Muscle of leg (tissue), 3 donors: ENCODE measurements at regions not wholly inside any gene's neighbourhood (a gene's known extent, or its start where the extent isn't known, plus 50 kb on each side); places are given as distances from the start of the nearest gene placed in this dataset.
"Not testable (repeated sequence)": the region's sequence is repeated elsewhere in the genome, so short reads cannot be mapped to it uniquely, and the experiment has no call there.

ENCODE experiments used
- DNase-seq: peaks from one replicate; pipeline ENCODE4 v3.0.0; 2013
- H3K27ac ChIP-seq: one replicate; pipeline ENCODE4 v1.5.1; 2013; ENCODE audit warnings: mild to moderate bottlenecking, low read length, control low read depth
- H3K27me3 ChIP-seq: one replicate; pipeline ENCODE4 v1.6.1; 2013; ENCODE audit warnings: low read length; ENCODE audit not compliant: control insufficient read depth, insufficient read depth
- H3K36me3 ChIP-seq: one replicate; pipeline ENCODE4 v1.6.1; 2013; ENCODE audit warnings: low read length; ENCODE audit not compliant: control insufficient read depth, insufficient read depth
- H3K4me1 ChIP-seq: one replicate; pipeline ENCODE4 v1.6.1; 2013; ENCODE audit warnings: low read length; ENCODE audit not compliant: control insufficient read depth, insufficient read depth
- H3K4me3 ChIP-seq: one replicate; pipeline ENCODE4 v1.5.1; 2013; ENCODE audit warnings: low read length, control low read depth
- H3K9me3 ChIP-seq: replicated peaks from 2 replicates; pipeline ENCODE4 v1.6.1; 2013; ENCODE audit warnings: low read depth, low read length; ENCODE audit not compliant: control insufficient read depth
- WGBS: methylation state at CpG from one replicate; pipeline ENCODE4 v1.1.5; 2013; ENCODE audit warnings: missing lambda C conversion rate; ENCODE audit not compliant: insufficient coverage; 5-methylcytosine and 5-hydroxymethylcytosine counted together

- not testable (repeated sequence) for H3K4me1 ChIP-seq, H3K36me3 ChIP-seq, H3K4me3 ChIP-seq, DNase-seq, H3K27ac ChIP-seq, H3K27me3 ChIP-seq, H3K9me3 ChIP-seq
- no CpG with 5 or more reads among the region's 3 CpGs for WGBS
Observed at GRCh38 chr1:168461108-168461507, 82.7 kb downstream of the XCL2 start.

GRCh38 chr1:168457296-168457695, 86.5 kb downstream of the XCL2 start:
- peaks cover 14% of the 10 kb centered on the region for H3K9me3 ChIP-seq
- not testable (repeated sequence) for H3K36me3 ChIP-seq, H3K27me3 ChIP-seq, H3K4me3 ChIP-seq, DNase-seq, H3K27ac ChIP-seq, H3K4me1 ChIP-seq
- no CpG with 5 or more reads among the region's 8 CpGs for WGBS

- DNase-seq: no peak
- no CpG with 5 or more reads among the region's 2 CpGs for WGBS
Observed at GRCh38 chr1:168455764-168456163, 88.0 kb downstream of the XCL2 start.

GRCh38 chr1:168454211-168454815, 89.5 kb downstream of the XCL2 start:
- H3K4me3 ChIP-seq: no peak overlapping the region
- no peaks in the 10 kb centered on the region for H3K27me3 ChIP-seq
- H3K36me3 ChIP-seq: no peaks in the 10 kb centered on the region
- WGBS: 60% methylated on average over 1 of the region's 1 CpG
- H3K27ac ChIP-seq: no peak overlapping the region
- H3K9me3 ChIP-seq: peaks cover 8% of the 10 kb centered on the region
- no peak for DNase-seq
- peaks cover 7% of the 10 kb centered on the region for H3K4me1 ChIP-seq

More at GRCh38 chr1:168455764-168456163, 88.0 kb downstream of the XCL2 start:
- H3K27me3 ChIP-seq: no peaks in the 10 kb centered on the region
- no peak overlapping the region for H3K27ac ChIP-seq
- peaks cover 7% of the 10 kb centered on the region for H3K4me1 ChIP-seq
- H3K36me3 ChIP-seq: no peaks in the 10 kb centered on the region
- H3K9me3 ChIP-seq: peaks cover 10% of the 10 kb centered on the region
- H3K4me3 ChIP-seq: no peak overlapping the region

GRCh38 chr1:168453056-168453455, 90.7 kb downstream of the XCL2 start:
- no CpG with 5 or more reads among the region's 4 CpGs for whole genome bisulfite sequencing
- no peaks in the 10 kb centered on the region for H3K36me3 ChIP-seq
- peaks cover 8% of the 10 kb centered on the region for H3K9me3 ChIP-seq
- H3K4me1 ChIP-seq: peaks cover 7% of the 10 kb centered on the region
- no peak for DNase-seq
- no peak overlapping the region for H3K27ac ChIP-seq
- H3K27me3 ChIP-seq: no peaks in the 10 kb centered on the region
- H3K4me3 ChIP-seq: no peak overlapping the region

- no peak for DNase-seq
- H3K4me3 ChIP-seq: no peak overlapping the region
- H3K36me3 ChIP-seq: no peaks in the 10 kb centered on the region
- H3K9me3 ChIP-seq: peaks cover 8% of the 10 kb centered on the region
- WGBS: no CpG with 5 or more reads among the region's 1 CpG
- peaks cover 7% of the 10 kb centered on the region for H3K4me1 ChIP-seq
- no peak overlapping the region for H3K27ac ChIP-seq
- no peaks in the 10 kb centered on the region for H3K27me3 ChIP-seq
Observed at GRCh38 chr1:168452329-168452728, 91.5 kb downstream of the XCL2 start.

GRCh38 chr1:168447871-168448270, 95.9 kb downstream of the XCL2 start:
- Histone ChIP-seq H3K36me3 (no peaks in the 10 kb centered on the region), H3K27me3 (no peaks in the 10 kb centered on the region), H3K27ac (no peak overlapping the region), H3K4me3 (no peak overlapping the region), H3K4me1 (peaks cover 2% of the 10 kb centered on the region), H3K9me3 (peaks cover 6% of the 10 kb centered on the region)
- no peak for DNase-seq
- WGBS: no CpG with 5 or more reads among the region's 1 CpG

- Histone ChIP-seq H3K27me3 (no peaks in the 10 kb centered on the region), H3K4me3 (no peak overlapping the region), H3K9me3 (no peaks in the 10 kb centered on the region), H3K36me3 (no peaks in the 10 kb centered on the region), H3K4me1 (peaks cover 2% of the 10 kb centered on the region), H3K27ac (no peak overlapping the region)
- no peak for DNase-seq
- WGBS: 75% methylated on average over 1 of the region's 5 CpGs
Observed at GRCh38 chr1:168446081-168446480, 97.7 kb downstream of the XCL2 start.

GRCh38 chr1:168443899-168444298, 99.9 kb downstream of the XCL2 start:
- no peaks in the 10 kb centered on the region for H3K9me3 ChIP-seq
- DNase-seq: no peak
- H3K27me3 ChIP-seq: peaks cover 4% of the 10 kb centered on the region
- H3K36me3 ChIP-seq: no peaks in the 10 kb centered on the region
- peaks cover 6% of the 10 kb centered on the region for H3K4me1 ChIP-seq
- H3K4me3 ChIP-seq: no peak overlapping the region
- H3K27ac ChIP-seq: no peak overlapping the region
- 93% methylated on average over 3 of the region's 5 CpGs for WGBS

- Histone ChIP-seq H3K36me3 (no peaks in the 10 kb centered on the region), H3K9me3 (no peaks in the 10 kb centered on the region), H3K27ac (no peak overlapping the region), H3K4me1 (peaks cover 6% of the 10 kb centered on the region), H3K27me3 (peaks cover 4% of the 10 kb centered on the region), H3K4me3 (no peak overlapping the region)
- DNase-seq: no peak
- WGBS: 87% methylated on average over 3 of the region's 3 CpGs
Observed at GRCh38 chr1:168443356-168443755, 100.4 kb downstream of the XCL2 start.

- Histone ChIP-seq H3K27ac (no peak overlapping the region), H3K36me3 (no peaks in the 10 kb centered on the region), H3K4me1 (peaks cover 6% of the 10 kb centered on the region), H3K27me3 (peaks cover 4% of the 10 kb centered on the region), H3K4me3 (no peak overlapping the region), H3K9me3 (no peaks in the 10 kb centered on the region)
- 88% methylated on average over 1 of the region's 2 CpGs for WGBS
- DNase-seq: peak; percentile 22
Observed at GRCh38 chr1:168442931-168443330, 100.9 kb downstream of the XCL2 start.
